ENCODE measurements at regions not wholly inside any gene's neighbourhood (a gene's known extent, or its start where the extent isn't known, plus 50 kb on each side); places are given as distances from the start of the nearest gene placed in this dataset.
"Not testable (repeated sequence)": the region's sequence is repeated elsewhere in the genome, so short reads cannot be mapped to it uniquely, and the experiment has no call there.

DNA sequence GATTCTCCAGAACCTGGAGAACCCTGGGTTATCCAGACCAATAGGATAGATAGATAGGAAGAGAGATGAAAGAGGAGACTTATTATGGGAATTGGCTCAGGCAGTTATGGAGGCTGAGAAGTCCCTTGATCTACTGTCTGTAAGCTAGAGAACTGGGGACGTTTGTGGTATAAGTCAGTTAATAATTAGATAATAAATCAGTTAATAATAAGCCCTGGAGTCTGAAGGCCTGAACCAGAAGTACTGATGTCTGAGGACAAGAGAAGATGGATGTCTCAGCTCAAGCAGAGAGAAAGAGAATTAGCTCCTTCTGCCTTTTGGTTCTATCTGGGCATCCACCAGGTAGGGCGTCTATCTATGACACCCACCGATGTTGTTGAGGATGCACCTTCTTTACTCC, 72.9 kb upstream of the SLC22A23 start:
- Mint-ChIP-seq H3K36me3 (ENCODE audit: low read depth) (no peaks in the 10 kb centered on the region), H3K9me3 (no peaks in the 10 kb centered on the region), H3K4me3 (no peak overlapping the region), H3K27ac (no peak overlapping the region), H3K27me3 (peaks cover under 1% of the 10 kb centered on the region), H3K4me1 (no peaks in the 10 kb centered on the region)
- ATAC-seq (no peak), DNase-seq (no peak)

GRCh38 chr6:3529232-3529631, 72.4 kb upstream of the SLC22A23 start:
- H3K9me3 Mint-ChIP-seq: no peaks in the 10 kb centered on the region

DNA sequence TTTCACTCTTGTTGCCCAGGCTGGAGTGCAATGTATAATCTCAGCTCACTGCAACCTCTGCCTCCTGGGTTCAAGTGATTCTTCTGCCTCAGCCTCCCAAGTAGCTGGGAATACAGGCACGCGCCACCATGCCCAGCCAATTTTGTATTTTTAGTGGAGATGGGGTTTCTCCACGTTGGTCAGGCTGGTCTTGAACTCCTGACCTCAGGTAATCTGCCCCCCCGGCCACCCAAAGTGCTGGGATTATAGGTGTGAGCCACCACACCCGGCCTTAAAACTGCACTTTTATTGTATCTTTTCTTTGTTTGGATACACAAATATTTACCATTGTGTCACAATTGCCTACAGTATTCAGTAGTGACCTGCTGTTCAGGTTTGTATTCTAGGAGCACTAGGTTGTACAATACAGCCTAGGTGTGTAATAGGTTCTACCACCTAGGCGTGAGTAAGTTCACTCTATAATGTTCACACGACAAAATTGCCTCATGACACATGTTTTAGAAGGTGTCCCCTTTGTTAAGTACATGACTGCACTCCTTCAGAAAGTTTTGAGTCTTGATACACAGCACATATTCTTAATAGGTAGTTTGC, 71.3 kb upstream of the SLC22A23 start:
- H3K4me3 Mint-ChIP-seq; H3K36me3 Mint-ChIP-seq (ENCODE audit: low read depth); ATAC-seq; H3K4me1 Mint-ChIP-seq; H3K27ac Mint-ChIP-seq; DNase-seq; H3K9me3 Mint-ChIP-seq; H3K27me3 Mint-ChIP-seq: not testable (repeated sequence)

More at GRCh38 chr6:3529232-3529631, 72.4 kb upstream of the SLC22A23 start:
- ATAC-seq: no peak
- Mint-ChIP-seq H3K4me1 (no peaks in the 10 kb centered on the region), H3K36me3 (ENCODE audit: low read depth) (no peaks in the 10 kb centered on the region), H3K4me3 (no peak overlapping the region), H3K27ac (no peak overlapping the region), H3K27me3 (no peaks in the 10 kb centered on the region)
- DNase-seq: no peak

GRCh38 chr6:3527651-3527977, 70.8 kb upstream of the SLC22A23 start:
- no peak overlapping the region for H3K27ac Mint-ChIP-seq
- ATAC-seq (no peak), DNase-seq (no peak)
- H3K27me3 Mint-ChIP-seq: no peaks in the 10 kb centered on the region
- H3K4me3 Mint-ChIP-seq: no peak overlapping the region
- no peaks in the 10 kb centered on the region for H3K9me3 Mint-ChIP-seq
- no peaks in the 10 kb centered on the region for H3K36me3 Mint-ChIP-seq (ENCODE audit: low read depth)
- H3K4me1 Mint-ChIP-seq: no peaks in the 10 kb centered on the region

- no peak for ATAC-seq
- no peak overlapping the region for H3K4me3 Mint-ChIP-seq
- H3K9me3 Mint-ChIP-seq: no peaks in the 10 kb centered on the region
- no peak overlapping the region for H3K27ac Mint-ChIP-seq
- no peaks in the 10 kb centered on the region for H3K27me3 Mint-ChIP-seq
- no peaks in the 10 kb centered on the region for H3K4me1 Mint-ChIP-seq
- H3K36me3 Mint-ChIP-seq (ENCODE audit: low read depth): no peaks in the 10 kb centered on the region
- DNase-seq: no peak
These were observed 70.3 kb upstream of the SLC22A23 start for GRCh38 chr6:3526962-3527650.

- no peak for ATAC-seq
- Mint-ChIP-seq H3K4me3 (no peak overlapping the region), H3K27ac (no peak overlapping the region), H3K36me3 (ENCODE audit: low read depth) (no peaks in the 10 kb centered on the region), H3K9me3 (no peaks in the 10 kb centered on the region), H3K4me1 (no peaks in the 10 kb centered on the region), H3K27me3 (peaks cover 3% of the 10 kb centered on the region)
- no peak for DNase-seq
These were observed 69.1 kb upstream of the SLC22A23 start for GRCh38 chr6:3525915-3526314.

DNA sequence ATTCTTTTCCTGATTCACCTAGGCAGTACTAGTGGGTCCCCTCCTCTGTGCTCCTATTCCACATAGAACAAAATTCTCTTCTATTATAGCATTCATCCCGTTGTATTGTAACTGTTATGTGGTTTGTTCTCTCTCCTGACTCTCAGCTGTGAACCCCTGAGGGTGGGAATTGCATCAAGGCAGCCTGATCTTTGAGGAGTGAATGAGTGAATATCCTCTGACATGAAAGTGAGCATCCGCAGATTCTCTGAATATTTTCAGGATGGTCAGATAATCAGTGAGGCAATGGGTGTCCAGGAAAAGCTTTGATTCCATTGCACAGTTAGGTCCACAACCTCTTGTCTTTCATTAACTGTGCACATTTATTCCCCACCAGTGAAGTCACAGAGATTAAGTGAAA, 67.6 kb upstream of the SLC22A23 start:
- no peak overlapping the region for H3K27ac Mint-ChIP-seq
- peaks cover 14% of the 10 kb centered on the region for H3K27me3 Mint-ChIP-seq
- no peaks in the 10 kb centered on the region for H3K36me3 Mint-ChIP-seq (ENCODE audit: low read depth)
- no peak overlapping the region for H3K4me3 Mint-ChIP-seq
- no peaks in the 10 kb centered on the region for H3K9me3 Mint-ChIP-seq
- no peaks in the 10 kb centered on the region for H3K4me1 Mint-ChIP-seq
- DNase-seq (no peak), ATAC-seq (no peak)

DNA sequence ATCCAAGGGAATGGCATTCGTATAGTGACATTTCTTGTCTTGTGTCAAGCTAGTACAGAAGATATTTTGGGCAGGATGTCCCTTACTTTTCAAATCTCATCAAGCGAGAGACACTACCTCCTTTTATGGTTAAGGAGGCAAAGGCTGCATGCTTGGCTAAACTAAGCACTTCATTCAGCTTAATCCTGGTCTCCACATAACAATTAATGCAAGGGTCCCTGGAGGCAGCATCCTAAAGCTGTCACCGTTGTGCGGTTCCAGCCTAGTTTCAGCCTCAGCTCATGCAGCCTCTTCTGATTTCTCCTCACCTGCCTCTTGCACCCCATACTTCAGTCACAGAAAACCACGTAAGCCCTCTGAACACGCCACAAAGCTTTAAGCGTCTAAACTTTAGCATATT, 67.1 kb upstream of the SLC22A23 start:
- no peaks in the 10 kb centered on the region for H3K36me3 Mint-ChIP-seq (ENCODE audit: low read depth)
- H3K27ac Mint-ChIP-seq: no peak overlapping the region
- DNase-seq: no peak
- no peaks in the 10 kb centered on the region for H3K4me1 Mint-ChIP-seq
- no peak overlapping the region for H3K4me3 Mint-ChIP-seq
- peaks cover 14% of the 10 kb centered on the region for H3K27me3 Mint-ChIP-seq
- no peak for ATAC-seq
- H3K9me3 Mint-ChIP-seq: no peaks in the 10 kb centered on the region

DNA sequence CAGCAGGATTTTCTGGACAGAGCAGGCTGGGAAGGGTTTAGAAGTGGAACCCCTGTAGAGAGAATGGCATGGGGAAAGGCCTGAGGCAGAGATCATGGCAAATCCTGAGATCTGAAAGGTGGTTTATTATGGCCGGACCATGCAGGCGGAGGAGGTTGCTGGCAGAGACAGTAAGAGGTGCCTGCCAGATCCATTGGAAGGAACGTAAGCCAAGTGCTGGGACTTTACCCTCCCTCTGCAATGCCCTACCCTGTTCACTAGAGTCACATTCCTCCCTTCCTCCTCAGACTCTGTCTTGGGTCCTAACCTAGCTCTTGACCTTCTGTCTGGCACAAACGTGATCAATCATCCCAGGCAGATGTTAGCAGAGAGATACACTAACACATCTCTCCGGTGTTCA, 66.4 kb upstream of the SLC22A23 start:
- H3K27ac Mint-ChIP-seq: no peak overlapping the region
- H3K27me3 Mint-ChIP-seq: peaks cover 14% of the 10 kb centered on the region
- DNase-seq: no peak
- no peaks in the 10 kb centered on the region for H3K4me1 Mint-ChIP-seq
- ATAC-seq: no peak
- no peaks in the 10 kb centered on the region for H3K9me3 Mint-ChIP-seq
- H3K36me3 Mint-ChIP-seq (ENCODE audit: low read depth): no peaks in the 10 kb centered on the region
- no peak overlapping the region for H3K4me3 Mint-ChIP-seq

DNA sequence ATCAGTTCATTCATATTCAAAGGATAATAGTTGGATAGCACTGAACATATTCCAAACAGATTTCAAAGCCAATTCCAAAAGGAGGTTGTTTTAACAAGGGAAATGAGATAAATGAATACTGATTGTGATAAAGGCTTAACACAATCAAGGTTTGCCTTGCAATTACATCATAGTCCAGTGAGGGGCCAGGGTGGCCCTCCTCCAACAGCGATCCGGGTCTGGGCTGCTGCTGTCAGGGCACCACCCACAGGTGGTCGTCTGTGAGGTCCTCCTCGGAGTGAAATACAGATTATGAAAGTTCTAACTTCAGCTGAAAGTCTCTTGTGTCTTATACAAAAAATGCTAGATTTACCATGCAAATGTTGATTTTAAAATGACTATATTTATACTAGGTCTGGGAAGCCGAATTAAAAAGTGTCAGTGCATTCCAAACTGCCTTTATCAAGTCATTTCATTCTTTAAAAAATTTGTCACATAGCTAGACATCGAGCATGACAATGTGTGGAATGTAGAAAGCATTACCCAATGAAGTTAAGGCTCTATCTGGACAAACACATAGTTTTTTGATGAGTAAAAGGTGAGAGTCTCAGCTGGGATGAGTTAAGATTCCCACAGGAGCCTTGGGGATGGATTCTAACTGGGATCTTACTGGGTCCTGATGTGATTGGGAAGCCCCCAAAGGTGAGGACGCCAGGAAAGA, 65.9 kb upstream of the SLC22A23 start:
- Mint-ChIP-seq H3K4me3 (no peak overlapping the region), H3K36me3 (ENCODE audit: low read depth) (no peaks in the 10 kb centered on the region), H3K27me3 (peaks cover 14% of the 10 kb centered on the region), H3K4me1 (no peaks in the 10 kb centered on the region), H3K27ac (no peak overlapping the region), H3K9me3 (no peaks in the 10 kb centered on the region)
- ATAC-seq (no peak), DNase-seq (no peak)

DNA sequence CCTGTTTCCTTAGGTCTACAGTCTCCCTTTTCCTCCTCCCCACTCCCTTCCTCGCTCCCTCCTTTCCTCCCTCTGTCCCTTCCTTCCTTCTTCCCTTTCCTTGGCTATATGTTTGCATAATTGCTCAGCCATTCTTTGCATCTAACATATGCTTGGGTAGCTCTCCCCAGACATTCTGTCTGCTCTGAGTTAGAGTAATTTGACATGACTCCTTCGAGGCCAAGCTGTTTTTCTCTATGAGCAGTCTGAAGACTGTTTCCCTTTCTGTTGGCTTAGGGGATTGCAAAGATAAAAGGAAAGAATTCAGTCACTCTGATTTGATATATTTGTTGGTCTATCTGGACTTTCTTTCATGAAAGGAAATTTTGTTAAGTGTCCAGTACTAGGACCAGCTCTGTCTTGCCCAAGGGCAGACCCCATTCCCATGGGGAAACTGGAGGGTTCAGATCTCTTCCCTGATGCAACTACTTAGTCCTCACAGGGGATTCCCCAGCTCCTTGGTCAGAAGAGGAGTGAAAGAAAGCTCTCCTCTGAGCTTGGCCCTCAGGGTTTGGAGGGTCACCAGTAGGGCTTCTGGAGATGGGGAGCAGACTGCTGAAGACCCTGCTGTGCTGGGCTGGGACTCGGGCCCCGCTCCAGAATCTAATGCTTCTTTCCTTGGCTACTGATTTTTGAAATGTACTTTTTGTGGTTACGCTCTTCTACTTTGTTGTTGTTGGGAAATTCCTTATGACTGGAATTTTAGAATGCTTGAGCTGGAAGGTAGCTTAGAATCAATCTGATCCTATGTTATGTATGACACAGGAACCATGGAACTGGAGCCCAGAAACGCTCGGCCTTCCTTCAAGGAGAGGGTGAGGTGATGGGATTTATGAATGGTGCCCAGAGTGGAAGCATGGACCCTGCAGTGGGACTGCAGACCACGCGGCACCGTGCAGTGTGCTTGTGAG, 63.7 kb upstream of the SLC22A23 start:
- ATAC-seq (no peak), DNase-seq (no peak)
- no peaks in the 10 kb centered on the region for H3K4me1 Mint-ChIP-seq
- H3K4me3 Mint-ChIP-seq: no peak overlapping the region
- no peaks in the 10 kb centered on the region for H3K36me3 Mint-ChIP-seq (ENCODE audit: low read depth)
- no peak overlapping the region for H3K27ac Mint-ChIP-seq
- H3K9me3 Mint-ChIP-seq: no peaks in the 10 kb centered on the region
- H3K27me3 Mint-ChIP-seq: peaks cover 14% of the 10 kb centered on the region

DNA sequence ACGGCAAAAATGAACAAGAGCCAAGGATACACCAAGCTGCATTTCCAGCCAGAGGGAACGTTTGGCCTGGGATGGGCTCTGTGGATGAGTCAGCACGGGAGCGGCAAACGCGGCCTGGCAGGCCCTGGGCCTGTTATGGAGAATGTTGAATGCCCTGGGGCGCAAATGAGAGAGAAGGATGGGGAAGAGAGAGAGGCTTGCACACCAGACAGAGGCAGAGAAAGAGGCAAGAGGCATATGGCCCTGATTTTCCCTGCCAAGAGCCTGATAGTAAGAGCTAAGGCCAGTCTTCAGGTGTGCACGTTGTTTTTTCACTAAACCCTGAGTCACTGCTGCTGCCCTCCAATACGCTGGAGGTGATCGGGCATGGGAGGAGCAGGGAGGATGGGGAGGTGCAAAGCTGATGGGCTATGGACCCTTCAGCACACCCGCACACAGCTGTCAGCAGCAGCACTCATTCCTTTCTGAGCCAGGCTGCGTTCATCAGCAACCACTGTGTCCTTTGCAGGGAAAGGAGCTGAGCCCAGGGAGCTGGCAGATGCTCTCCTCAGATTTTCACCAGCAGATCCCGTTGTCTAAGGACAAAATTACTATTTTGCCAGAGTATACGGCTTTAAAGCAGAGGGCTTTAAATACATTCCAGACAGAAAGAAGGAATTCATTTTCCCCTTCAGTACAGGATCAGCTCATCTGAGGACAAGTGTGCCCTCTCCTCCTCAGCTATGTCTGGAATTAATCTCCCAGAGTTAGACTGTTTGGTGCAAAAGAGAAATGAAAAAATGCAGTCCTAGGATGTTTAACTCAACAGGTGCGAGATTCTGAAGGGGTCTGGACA, 61.7 kb upstream of the SLC22A23 start:
- Mint-ChIP-seq H3K4me1 (no peaks in the 10 kb centered on the region), H3K27me3 (peaks cover 23% of the 10 kb centered on the region), H3K9me3 (no peaks in the 10 kb centered on the region), H3K36me3 (ENCODE audit: low read depth) (no peaks in the 10 kb centered on the region), H3K27ac (no peak overlapping the region), H3K4me3 (no peak overlapping the region)
- no peak for DNase-seq
- no peak for ATAC-seq

- Mint-ChIP-seq H3K36me3 (ENCODE audit: low read depth) (no peaks in the 10 kb centered on the region), H3K4me3 (no peak overlapping the region), H3K27ac (no peak overlapping the region)
These were observed 60.5 kb upstream of the SLC22A23 start for GRCh38 chr6:3517350-3517749.

DNA sequence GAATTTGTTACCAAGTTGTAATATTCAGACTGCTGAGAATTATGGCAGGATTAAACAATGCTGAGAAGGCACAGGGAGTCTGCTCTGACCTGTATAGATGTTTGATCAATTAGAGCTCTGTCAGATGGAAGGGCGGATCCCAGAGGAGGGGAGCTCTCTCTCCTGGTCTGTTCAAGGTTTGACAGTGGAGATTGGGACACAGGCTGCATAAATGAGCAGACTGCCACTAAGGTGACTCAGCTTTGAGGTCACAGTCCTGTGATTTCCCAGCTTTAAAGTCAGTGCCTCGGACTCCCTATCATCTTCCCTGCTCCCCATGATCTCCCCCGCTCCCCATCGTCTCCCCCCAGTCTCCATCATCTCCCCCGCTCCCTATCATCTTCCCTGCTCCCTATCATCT, 59.2 kb upstream of the SLC22A23 start:
- peaks cover 29% of the 10 kb centered on the region for H3K27me3 Mint-ChIP-seq
- H3K27ac Mint-ChIP-seq: no peak overlapping the region
- no peaks in the 10 kb centered on the region for H3K36me3 Mint-ChIP-seq (ENCODE audit: low read depth)
- no peaks in the 10 kb centered on the region for H3K4me1 Mint-ChIP-seq
- DNase-seq (no peak), ATAC-seq (no peak)
- H3K9me3 Mint-ChIP-seq: no peaks in the 10 kb centered on the region
- H3K4me3 Mint-ChIP-seq: no peak overlapping the region

More at GRCh38 chr6:3517350-3517749, 60.5 kb upstream of the SLC22A23 start:
- Mint-ChIP-seq H3K27me3 (peaks cover 28% of the 10 kb centered on the region), H3K4me1 (no peaks in the 10 kb centered on the region), H3K9me3 (no peaks in the 10 kb centered on the region)
- no peak for ATAC-seq
- DNase-seq: no peak
